ENCODE measurements at regions not wholly inside any gene's neighbourhood (a gene's known extent, or its start where the extent isn't known, plus 50 kb on each side); places are given as distances from the start of the nearest gene placed in this dataset.

DNA sequence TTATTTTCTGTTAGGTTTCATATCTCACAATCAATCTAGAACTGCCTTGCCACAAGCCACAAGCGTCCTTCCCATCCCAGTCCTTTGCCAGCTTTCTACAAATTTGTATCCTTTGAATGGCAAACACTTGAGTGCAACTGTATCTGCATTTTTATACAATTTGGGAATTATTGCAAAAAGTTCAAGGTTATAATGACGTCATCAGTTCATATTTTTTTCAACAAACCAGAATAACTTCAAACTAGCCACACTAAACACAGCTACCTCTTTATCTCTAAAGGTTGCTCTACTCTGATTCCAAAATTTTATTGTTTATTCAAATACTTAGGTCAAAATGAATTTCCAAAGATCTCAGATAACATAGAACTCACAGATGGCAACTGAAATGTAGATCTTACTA lies 877.1 kb downstream of the TMEM182 start:
- H3K79me2 ChIP-seq (ENCODE audit: control insufficient read depth, insufficient read depth, low read length), result no peaks in the 10 kb centered on the region
- dilution Hi-C loops (cut with MboI; ENCODE audit: extremely low pct_ligation_motif_present, low sequenced_read_pairs), result no loop called here
- FAIRE-seq (no peak), DNase-seq (ENCODE audit: low read depth, low spot score) (no peak)
- intact Hi-C loops (cut with micrococcal nuclease), result no loop called here
- ChIA-PET POLR2A (no interaction called here), CTCF (no interaction called here)
- no peaks in the 10 kb centered on the region for H3K9me3 ChIP-seq (replicated peaks; ENCODE audit: control insufficient read depth, insufficient read depth, low read length)
- no peak for TF ChIP-seq FOS (IDR thresholded peaks at IDR 0.05; ENCODE audit: borderline replicate concordance, insufficient read depth, low read length)
- TF ChIP-seq CTCF (IDR thresholded peaks at IDR 0.05; ENCODE audit: extremely low read depth in 1 of 2, insufficient read depth in 1 of 2, low read depth in 1 of 2, low read length in 2 of 2), result no peak
- TF ChIP-seq POLR2A (IDR thresholded peaks at IDR 0.05; ENCODE audit: low read depth, low read length), result no peak
- no peak for TF ChIP-seq EZH2 (IDR thresholded peaks at IDR 0.05; ENCODE audit: borderline replicate concordance, low read depth, low read length, severe bottlenecking)
- no peak for TF ChIP-seq POLR2AphosphoS5 (IDR thresholded peaks at IDR 0.05; ENCODE audit: insufficient read depth, low read depth, low read length)
- no peak for TF ChIP-seq JUN (IDR thresholded peaks at IDR 0.05; ENCODE audit: borderline replicate concordance, insufficient read depth, insufficient read length, low read depth)
- TF ChIP-seq MAX (IDR thresholded peaks at IDR 0.05; ENCODE audit: insufficient read depth, insufficient read length), result no peak
- TF ChIP-seq GATA2 (IDR thresholded peaks at IDR 0.05; ENCODE audit: insufficient read depth, insufficient read length, low read depth, low read length), result no peak
- no peak for TF ChIP-seq MYC (IDR thresholded peaks at IDR 0.05; ENCODE audit: low read depth, low read length)
- H3K36me3 ChIP-seq (ENCODE audit: control insufficient read depth in 2 of 2, extremely low read depth in 1 of 2, insufficient read depth in 2 of 2, low read length in 2 of 2), result no peaks in the 10 kb centered on the region
- no peak overlapping the region for H3K4me3 ChIP-seq (replicated peaks in 1 of 3; ENCODE audit: insufficient read depth in 1 of 3, low read depth in 1 of 3, low read length in 3 of 3)
- no peak overlapping the region for H3K27ac ChIP-seq (ENCODE audit: insufficient read depth, low read depth, low read length)
- H3K4me1 ChIP-seq (ENCODE audit: control insufficient read depth, extremely low read depth, insufficient read depth, low read length), result no peaks in the 10 kb centered on the region
- H3K4me2 ChIP-seq (ENCODE audit: insufficient read depth, low read length), result no peak overlapping the region
- H4K20me1 ChIP-seq (replicated peaks; ENCODE audit: control insufficient read depth, extremely low read depth, insufficient read depth, low read length), result no peaks in the 10 kb centered on the region
- H3K9me1 ChIP-seq (replicated peaks; ENCODE audit: control insufficient read depth, extremely low read depth, insufficient read depth, low read length), result no peaks in the 10 kb centered on the region
- H2AFZ ChIP-seq (ENCODE audit: low read depth, low read length), result no peak overlapping the region
- no TSS peak for BruUV-seq (replicated peaks)
- H3K9ac ChIP-seq (replicated peaks; ENCODE audit: extremely low read depth, insufficient read depth, low read length), result no peak overlapping the region
- no peaks in the 10 kb centered on the region for H3K27me3 ChIP-seq (ENCODE audit: control insufficient read depth in 2 of 2, insufficient read depth in 2 of 2, low read length in 2 of 2)

All from endothelial cell of umbilical vein (primary cell).